Hepatic stellate cell (primary cell): ENCODE measurements at regions not wholly inside any gene's neighbourhood (a gene's known extent, or its start where the extent isn't known, plus 50 kb on each side); places are given as distances from the start of the nearest gene placed in this dataset.
"Not testable (repeated sequence)": the region's sequence is repeated elsewhere in the genome, so short reads cannot be mapped to it uniquely, and the experiment has no call there.

Experiments used
- DNase-seq: peaks from one replicate; pipeline ENCODE4 v3.0.0; 2011; ENCODE audit warnings: low spot score

GRCh38 chr3:194950906-194951628 is 265.4 kb downstream of the FAM43A start:
- DNase-seq = no peak

DNA sequence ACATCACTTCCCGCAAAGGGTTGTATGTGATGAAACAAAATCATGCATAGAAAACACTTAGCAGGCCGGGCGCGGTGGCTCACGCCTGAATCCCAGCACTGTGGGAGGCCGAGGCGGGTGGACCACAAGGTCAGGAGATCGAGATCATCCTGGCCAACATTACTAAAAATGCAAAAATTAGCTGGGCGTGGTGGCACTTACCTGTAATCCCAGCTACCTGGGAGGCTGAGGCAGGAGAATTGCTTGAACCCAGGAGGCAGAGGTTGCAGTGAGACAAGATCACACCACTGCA is 265.9 kb downstream of the FAM43A start:
- DNase-seq = not testable (repeated sequence)

DNA sequence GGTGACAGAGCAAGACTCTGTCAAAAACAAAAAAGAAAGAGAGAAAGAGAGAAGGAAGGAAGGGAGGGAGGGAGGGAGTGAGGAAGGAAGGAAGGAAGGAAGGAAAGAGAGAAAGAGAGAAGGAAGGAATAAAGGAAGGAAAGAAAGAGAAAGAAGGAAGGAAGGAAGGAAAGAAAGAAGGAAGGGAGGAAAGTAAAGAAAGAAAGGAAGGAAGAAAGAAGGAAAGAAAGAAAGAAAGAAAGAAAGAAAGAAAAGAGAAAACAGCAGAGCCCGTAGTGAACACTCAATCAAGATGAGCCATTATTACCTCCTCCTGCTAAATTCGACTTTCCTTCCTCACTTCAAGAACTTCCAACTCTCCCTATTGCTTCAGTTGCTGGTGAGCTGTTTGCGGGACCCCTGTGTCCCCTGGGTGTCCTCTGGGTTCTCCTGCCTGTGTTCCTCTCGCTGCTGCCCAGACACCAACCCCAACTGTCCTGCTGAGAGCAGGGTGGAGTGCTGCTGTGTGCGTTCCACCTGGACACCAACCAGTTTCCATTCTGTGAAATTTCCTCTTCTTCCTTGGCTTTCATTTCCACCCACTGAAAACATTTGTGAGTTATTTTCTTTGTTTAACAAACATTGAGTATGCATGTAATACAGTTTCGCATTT is 266.4 kb downstream of the FAM43A start:
- no peak for DNase-seq

DNA sequence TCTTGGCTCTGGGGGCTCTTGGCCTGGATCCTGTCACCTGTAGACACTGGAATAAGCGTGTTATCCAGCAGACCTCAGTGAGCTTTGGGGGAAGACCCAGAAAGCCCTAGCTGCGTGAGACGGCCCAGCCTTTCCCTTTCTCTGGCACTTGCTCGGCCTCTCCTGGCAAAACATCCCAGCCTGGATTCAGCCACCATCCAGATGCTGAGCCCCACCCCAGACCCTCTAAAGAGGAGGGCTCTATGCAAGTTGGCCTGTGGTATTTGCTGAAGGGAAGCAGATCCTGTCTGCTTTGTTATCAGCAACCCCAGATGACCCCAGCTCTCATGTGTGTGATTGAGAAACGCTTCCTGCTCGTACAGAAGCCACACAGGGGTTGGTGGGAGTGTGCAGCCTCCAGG is 267.2 kb downstream of the FAM43A start:
- DNase-seq = no peak

DNA sequence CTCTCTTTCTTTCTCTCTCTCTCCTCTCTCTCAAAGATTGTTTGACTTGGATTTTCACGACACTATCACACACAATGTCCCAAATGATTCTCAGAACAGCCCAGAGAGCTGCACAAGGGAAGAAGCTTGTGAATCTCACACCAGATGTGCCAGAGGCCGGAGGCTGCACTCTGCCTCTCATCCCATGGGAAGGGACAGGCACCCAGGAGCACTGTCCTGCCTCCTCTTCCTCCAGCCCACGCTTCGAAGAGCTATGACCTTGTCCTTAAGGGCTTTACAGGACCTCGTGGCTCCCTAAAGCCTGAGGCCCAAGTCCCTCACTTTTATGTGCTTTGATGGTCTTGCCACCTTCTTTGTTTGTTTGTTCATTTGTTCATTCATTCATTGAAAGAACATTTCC is 267.6 kb downstream of the FAM43A start:
- no peak for DNase-seq

- DNase-seq = no peak
Measured at GRCh38 chr3:194955546-194955945, 269.9 kb downstream of the FAM43A start.

DNA sequence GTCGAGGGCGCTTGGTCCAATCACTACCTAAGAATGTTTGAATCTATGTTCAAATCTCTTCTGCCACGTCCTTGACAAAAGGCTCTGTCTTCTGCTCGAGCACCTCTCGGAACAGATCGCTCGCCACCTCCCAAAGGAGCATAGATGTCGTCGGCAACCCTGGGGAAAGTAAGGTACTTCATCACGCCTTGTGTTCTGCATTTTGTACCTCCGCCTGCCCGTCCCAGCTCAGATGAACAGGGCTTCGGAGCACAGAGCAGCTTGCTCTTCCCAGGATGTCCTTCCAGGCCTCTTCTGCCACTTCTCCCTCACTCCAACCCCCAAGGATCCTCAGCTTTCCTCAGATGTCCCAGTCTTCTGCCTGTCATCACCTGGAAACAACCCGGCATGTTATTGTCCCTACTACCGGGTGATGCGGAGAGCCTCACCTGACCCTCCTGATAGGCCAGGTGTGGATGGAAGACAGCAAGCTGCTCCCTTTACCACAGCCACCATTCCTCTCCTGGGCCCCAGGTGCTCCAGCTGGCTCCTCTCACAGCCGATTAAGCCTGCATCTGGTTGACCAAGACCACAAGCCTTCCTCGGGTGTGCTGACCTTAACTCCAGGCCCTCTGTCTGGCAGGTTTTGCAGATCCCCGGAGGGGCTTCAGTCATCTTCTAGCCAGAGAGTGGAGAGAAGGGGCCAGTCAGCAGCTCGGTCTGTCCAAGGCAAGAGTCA is 270.5 kb downstream of the FAM43A start:
- DNase-seq = no peak

DNA sequence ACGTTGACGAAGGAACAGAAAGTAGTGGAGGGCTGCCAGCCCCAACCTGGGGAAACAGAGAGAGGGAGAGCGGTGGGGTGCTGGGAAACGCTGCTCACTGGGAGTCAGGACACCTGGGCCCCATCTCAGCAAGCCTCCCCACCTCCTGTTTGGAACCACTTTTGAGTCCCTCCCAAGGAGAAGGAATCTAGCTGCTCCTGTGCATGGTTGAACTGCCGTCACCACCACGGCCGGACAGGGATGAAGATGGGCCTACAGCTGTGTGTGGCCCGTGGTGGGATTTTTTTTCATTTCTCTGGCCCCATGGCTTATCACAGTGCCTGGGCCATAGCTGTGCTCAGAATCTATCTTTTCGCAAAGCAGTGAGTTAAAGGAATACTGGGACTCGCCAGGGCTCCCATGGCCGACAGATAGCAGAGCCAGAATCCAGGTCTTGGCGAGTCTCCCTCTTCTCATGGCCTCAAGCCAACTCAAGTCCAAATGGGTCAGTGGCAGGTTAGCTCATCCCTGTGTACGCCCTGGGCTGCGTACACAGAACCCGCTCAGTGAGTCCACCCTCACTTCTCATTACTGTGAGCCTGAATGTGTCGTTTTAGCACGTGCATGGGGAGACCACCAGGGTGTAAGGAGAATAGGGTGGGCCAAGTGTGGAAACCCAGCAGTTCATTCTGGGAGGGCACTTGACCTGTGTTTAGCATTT is 271.2 kb downstream of the FAM43A start:
- DNase-seq = no peak

DNA sequence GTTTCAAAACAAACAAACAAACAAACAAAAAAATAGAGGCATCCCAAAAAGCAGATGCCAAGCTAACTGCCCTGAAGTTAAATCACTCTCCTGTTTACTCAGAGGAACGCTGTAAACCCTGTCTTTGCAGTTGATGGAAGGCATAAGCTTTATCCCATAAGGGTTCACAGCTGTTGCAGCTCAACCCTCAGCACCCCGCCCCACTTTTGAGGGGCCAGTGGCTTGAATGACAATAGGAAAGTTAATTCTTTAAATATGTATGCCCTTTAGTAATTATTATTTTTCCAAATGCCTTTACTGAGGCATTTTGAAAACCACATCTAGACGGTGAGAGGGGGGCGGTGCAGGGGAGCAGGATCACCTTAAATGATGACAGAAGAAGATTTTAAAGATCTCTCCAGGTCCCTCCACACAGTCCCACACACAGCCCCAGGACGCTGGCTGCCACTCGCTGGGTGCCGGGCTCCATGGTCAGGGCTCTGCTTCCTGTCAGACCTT is 272.1 kb downstream of the FAM43A start:
- no peak for DNase-seq

DNA sequence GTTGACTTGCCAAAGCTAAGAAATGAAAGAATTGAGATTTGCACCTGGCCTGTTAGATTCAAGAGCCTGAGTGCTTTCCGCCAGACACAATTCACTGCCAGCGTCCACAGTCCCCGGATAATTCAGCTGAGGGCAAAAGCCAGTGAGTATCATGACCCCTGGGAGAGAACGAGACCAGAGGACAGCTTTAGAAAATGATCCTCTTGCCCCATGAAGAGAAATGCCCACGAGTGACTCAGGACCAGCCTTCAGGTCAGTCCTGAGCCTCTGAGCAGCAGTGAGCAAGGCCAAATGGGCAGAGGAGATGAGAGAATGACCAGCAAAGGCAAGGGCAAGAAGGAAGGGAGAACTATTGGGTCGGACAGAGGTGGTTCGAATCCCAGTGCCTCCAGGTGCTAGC is 273.5 kb downstream of the FAM43A start:
- no peak for DNase-seq

DNA sequence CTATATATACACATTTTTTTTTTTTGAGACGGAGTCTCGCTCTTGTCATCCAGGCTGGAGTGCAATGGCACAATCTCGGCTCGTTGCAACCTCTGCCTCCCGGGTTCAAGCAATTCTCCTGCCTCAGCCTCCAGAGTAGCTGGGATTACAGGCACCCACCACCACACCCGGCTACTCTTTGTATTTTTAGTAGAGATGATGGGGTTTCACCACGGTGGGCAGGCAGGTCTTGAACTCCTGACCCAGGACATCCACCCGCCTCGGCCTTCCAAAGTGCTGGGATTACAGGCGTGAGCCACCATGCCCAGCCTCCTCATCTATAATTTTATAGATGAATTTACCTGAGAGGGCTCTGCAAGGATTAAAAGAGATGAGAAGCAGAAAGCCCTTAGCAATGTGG is 274.0 kb downstream of the FAM43A start:
- DNase-seq = not testable (repeated sequence)

GRCh38 chr3:194960446-194961032 is 274.9 kb downstream of the FAM43A start:
- DNase-seq = no peak

DNA sequence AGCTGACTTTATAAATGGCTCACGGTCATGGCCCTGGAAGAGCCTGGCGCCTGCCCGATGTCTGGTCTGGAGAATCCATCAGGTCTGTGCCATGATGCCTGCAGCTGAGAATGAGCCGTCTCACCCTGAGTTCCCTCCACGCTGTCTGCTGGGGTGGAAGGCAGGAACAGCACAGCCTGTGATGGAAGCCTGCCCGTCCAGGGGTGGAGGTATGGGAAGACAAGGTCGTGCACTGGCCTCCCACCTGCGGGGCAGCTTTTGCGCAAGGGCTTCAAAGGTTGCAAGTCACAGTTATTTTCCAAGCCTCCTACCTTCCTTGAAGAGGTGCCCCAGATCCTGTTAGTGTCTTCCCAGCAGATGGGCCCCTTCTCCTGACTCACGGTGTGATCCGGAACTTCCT is 275.5 kb downstream of the FAM43A start:
- DNase-seq = no peak

DNA sequence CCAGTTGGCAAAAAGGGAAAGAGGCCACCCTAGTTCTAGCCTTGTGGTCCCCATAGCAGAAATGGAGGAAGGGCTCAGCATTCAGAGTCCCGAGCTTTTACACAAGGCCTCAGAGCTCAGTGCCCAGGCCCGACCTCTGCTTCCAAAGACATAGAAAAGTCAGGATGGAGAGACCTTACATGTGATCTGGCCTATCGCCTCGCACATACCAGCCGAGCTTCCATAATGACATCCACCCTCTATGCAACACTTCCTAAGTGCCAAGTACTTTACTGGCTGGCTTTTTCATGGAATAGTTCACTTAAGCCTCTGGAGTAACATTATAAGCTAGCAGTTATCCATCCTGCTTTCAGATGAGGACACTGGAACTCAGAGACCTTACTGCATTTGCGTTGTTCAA is 275.9 kb downstream of the FAM43A start:
- DNase-seq = no peak

DNA sequence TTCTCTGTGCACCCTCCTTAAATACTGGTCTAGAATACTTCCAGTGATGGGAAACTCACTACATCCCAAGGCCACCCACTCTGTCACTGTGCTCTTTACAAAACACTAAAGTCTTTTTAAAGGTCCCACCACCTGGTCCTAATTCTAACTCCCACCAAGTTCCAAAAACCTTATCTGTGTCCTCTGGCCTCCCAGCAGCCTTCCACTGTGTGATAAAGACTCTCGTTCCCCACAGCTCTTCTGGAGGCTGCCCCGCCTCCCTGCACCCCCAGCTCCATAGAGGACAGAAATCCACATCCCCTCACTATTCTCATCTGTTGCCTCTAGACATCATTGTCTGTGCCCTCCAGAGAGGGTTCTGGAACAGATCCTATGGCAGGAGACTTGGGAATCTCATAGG is 276.4 kb downstream of the FAM43A start:
- DNase-seq = no peak

DNA sequence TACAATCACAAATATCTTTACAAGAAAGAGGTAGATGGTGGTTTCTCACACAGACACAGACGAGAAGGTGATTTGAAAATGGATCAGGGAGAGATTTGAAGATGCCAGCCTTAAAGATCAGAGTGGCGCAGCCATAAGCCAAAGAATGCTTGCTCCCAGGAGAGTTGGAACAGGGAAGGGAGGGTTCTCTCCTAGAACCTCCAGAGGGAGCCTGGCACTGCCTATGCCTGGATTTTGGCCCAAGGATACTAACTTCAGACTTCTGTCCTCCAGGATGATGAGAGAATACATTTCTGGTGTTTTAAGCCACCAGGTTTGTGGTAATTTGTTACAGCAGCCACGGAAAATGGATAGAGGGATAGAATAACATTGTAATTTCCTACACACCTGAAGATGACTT is 279.1 kb downstream of the FAM43A start:
- DNase-seq = no peak

GRCh38 chr3:194967151-194968117 is 281.8 kb downstream of the FAM43A start:
- no peak for DNase-seq

DNA sequence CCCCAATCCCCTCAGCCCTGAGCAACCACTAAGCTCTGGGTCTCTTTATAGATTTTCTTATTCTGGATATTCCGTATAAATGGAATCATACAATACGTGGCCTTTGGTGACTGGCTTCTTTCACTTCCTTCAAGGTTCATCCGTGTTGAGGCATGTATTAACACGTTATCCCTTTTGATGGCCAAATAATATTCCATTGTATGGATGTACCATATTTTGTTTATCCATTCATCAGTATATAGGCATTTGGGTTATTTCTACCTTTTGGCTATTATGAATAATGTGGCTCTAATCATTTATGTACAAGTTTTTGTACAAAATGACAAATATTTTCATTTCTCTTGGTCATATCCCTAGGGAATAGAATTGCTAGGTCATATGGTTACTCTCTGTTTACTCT is 284.4 kb downstream of the FAM43A start:
- no peak for DNase-seq

DNA sequence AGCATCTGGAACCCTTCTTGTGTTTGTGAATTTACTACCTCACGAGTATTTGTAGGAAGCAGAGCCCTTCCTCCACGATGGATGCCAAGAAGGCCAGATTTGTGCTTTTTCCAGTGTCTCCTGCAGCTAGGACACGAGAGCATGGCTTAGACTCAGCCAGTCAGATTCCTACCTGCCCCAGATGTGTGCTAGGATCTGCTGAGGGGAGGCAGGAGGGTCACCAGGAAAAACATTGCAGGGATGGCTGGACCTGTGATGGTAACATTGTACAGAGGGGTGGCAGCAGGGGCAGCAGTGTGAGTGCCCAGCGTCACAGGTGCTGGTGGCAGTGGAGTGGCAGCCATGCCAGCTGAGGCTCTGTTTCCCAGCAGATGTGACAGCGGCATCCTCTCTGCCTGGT is 285.3 kb downstream of the FAM43A start:
- DNase-seq = no peak

DNA sequence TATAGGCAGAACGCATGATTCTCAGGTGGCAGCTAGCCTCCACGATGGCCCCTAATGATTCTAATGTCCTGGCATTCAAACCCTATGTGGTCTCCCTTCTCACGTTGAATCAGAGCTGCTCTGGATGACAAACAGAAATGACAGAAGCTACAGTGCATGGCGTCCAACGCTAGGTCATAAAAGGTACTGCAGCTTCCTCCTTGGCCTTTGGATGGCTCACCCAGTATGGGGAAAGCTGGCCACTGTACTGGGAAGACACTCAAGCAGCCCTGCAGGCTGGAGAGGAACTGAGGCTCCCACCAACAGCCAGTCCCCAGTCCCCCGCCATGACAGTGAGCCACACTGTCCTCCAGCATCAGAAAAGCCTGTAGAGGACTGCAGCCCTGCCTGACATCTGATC is 286.3 kb downstream of the FAM43A start:
- DNase-seq = no peak

DNA sequence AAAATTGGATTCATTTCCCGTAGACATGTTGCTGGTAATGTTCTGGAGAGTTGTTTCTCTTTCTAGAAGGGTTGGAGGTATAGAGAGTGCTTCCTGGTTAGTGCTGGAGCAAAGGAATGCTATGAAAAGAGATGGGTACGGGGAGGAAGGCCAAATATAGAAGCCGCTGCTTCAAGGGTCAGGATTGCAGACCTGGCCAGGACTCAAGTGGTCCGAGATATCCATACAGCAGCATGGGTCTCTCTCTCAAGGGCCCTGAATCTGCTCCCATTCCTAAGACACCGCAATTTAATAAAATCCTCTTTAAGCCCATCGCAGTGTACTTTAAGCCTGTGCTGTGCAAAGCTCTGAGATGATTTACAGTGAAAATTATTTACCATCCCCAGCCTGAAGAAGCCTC is 287.0 kb downstream of the FAM43A start:
- no peak for DNase-seq
